AG04449 (cell line): ENCODE measurements at regions not wholly inside any gene's neighbourhood (a gene's known extent, or its start where the extent isn't known, plus 50 kb on each side); places are given as distances from the start of the nearest gene placed in this dataset.

Source experiments
- CTCF ChIA-PET: fragments of 350-600 bp; formaldehyde crosslinking; extraction: SDS; loops from one replicate; lab custom pipeline; 2021; ENCODE audit warnings: antibody characterized with exemption; lab: Yijun Ruan, JAX
- POLR2A ChIA-PET: fragments of 400-600, 350-600 bp; formaldehyde crosslinking; extraction: SDS; loops from one replicate; lab custom pipeline; 2020; ENCODE audit warnings: antibody characterized with exemption, inconsistent platforms; lab: Yijun Ruan, JAX
- DNase-seq: peaks from one replicate; pipeline ENCODE4 v3.0.0-alpha.2; 2010; ENCODE audit warnings: low read depth, low spot score
- H3K4me3 ChIP-seq: 2 replicates; pipeline ENCODE4 v1.5.1; 2011; ENCODE audit warnings: low read depth, mild to moderate bottlenecking, control low read depth, low read length
- TF ChIP-seq, protein P1 (sequence below): IDR thresholded peaks from one replicate; pipeline ENCODE4 v1.5.1; 2011; ENCODE audit warnings: mild to moderate bottlenecking, moderate library complexity, low read length, control low read depth, inconsistent platforms; ENCODE audit not compliant: insufficient read depth; ENCODE audit errors: missing control alignments

- H3K4me3 ChIP-seq: no peak overlapping the region
- no peak for DNase-seq
- ChIA-PET CTCF (no interaction called here), POLR2A (no interaction called here)
- TF ChIP-seq, protein P1, sequence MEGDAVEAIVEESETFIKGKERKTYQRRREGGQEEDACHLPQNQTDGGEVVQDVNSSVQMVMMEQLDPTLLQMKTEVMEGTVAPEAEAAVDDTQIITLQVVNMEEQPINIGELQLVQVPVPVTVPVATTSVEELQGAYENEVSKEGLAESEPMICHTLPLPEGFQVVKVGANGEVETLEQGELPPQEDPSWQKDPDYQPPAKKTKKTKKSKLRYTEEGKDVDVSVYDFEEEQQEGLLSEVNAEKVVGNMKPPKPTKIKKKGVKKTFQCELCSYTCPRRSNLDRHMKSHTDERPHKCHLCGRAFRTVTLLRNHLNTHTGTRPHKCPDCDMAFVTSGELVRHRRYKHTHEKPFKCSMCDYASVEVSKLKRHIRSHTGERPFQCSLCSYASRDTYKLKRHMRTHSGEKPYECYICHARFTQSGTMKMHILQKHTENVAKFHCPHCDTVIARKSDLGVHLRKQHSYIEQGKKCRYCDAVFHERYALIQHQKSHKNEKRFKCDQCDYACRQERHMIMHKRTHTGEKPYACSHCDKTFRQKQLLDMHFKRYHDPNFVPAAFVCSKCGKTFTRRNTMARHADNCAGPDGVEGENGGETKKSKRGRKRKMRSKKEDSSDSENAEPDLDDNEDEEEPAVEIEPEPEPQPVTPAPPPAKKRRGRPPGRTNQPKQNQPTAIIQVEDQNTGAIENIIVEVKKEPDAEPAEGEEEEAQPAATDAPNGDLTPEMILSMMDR: no peak
These were observed 88.6 kb upstream of the ZNF716 start for GRCh38 chr7:57361406-57361805.

- TF ChIP-seq, protein P1: no peak
- ChIA-PET CTCF (no interaction called here), POLR2A (no interaction called here)
- H3K4me3 ChIP-seq: no peak overlapping the region
- DNase-seq: no peak
These were observed 87.1 kb upstream of the ZNF716 start for GRCh38 chr7:57362868-57363267.

GRCh38 chr7:57363321-57363720 lies 86.7 kb upstream of the ZNF716 start:
- ChIA-PET CTCF (no interaction called here), POLR2A (no interaction called here)
- TF ChIP-seq, protein P1: no peak
- no peak overlapping the region for H3K4me3 ChIP-seq
- no peak for DNase-seq

DNA sequence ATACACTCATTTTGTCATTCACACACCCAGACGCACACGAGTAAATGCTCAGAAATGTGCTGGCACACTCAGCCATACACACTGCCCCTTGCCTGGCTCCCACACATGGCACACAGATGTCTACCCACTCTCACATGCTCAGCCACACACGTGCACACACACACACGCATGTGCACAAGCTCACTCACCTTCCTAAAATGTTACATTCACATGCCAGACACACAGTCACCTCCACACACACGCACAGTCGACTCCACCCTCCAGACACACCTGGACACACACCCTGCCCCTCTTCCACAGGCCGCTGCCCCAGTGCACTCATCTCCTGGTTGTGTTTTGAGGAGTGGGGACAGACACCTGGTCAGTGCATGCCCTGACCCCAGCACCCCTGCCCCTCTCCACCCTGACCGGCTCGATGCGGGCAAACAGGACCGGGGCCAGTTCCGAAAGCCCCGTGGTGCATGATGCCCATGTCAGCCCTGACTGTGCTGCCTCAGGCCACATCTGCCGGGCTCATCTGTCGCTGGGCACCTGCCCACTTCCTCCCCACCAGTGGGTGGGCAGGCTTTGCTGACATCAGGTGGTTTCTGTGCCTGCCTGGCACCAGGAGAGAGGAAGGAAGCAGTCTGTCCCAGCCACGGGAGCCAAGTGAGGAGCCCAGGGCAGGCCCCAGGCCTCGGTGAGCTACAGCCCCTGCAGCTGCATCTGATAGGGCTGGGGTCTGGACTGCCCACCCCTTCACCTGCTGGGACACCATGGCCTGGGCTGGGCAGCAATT lies 84.9 kb upstream of the ZNF716 start:
- H3K4me3 ChIP-seq: no peak overlapping the region
- CTCF ChIA-PET: no interaction called here
- DNase-seq: no peak
- POLR2A ChIA-PET: no interaction called here
- TF ChIP-seq, protein P1: no peak

DNA sequence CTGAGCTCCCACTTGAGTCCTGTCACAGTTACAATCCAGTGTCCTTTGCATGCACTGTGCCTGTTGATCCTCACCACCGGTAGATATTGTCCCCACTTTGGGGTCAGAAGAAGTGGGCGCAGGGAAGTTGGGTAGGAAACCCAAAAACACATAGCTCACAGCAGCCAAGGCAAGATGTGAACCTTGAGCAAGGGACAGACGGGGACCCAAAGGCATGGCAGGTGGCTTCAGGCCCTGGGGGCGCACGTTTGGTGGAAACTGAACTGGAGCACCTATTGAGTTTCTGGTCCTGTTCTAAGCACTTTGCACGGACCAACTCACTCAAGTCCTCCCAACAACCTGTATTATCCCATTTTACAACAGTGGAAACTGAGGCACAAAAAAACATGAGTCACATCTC lies 82.8 kb upstream of the ZNF716 start:
- H3K4me3 ChIP-seq: no peak overlapping the region
- POLR2A ChIA-PET: no interaction called here
- TF ChIP-seq, protein P1: no peak
- CTCF ChIA-PET: no interaction called here
- no peak for DNase-seq

DNA sequence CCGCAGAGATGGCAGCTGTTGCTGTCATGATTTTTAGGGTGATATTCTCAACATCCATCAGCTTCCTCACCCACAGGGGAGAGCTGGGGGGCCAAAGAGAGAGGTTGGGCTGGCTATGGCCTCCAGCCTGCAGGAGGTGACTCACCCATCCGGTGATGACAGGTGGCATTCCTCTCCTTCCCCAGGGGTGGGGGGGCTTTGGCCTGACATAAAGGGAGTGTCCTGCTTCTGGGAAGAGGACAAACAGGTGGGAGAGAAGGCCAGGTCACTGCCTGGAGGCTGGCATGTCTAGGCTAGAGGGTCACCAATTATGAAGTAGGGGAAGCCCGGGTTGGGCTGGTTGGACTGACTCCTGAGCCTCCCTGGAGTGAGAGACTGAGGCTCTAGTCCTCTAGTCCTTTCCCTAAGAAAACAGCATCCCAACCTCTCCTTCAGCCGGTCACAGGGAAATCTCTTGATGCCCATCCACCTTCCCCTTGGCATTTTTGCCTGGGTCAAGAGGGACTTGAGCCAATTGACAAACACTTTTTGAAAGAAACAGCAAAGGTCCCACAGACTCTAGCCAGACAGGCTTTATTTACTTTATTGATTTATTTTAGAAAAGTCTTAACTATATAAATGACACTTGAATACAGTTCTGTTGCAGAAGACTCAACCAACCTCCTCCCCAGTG lies 79.8 kb upstream of the ZNF716 start:
- ChIA-PET POLR2A (no interaction called here), CTCF (no interaction called here)
- H3K4me3 ChIP-seq: no peak overlapping the region
- no peak for DNase-seq
- TF ChIP-seq, protein P1: no peak
